HFF-Myc (cell line): ENCODE measurements at regions not wholly inside any gene's neighbourhood (a gene's known extent, or its start where the extent isn't known, plus 50 kb on each side); places are given as distances from the start of the nearest gene placed in this dataset.

Source experiments
- DNase-seq: peaks from one replicate; pipeline ENCODE4 v3.0.0-alpha.2; 2011; ENCODE audit warnings: low read depth; ENCODE audit errors: extremely low read depth
- H3K4me3 ChIP-seq: replicated peaks from 2 replicates; pipeline ENCODE4 v1.5.1; 2011; ENCODE audit warnings: low read depth, mild to moderate bottlenecking, control low read depth, low read length
- CTCF ChIP-seq: IDR thresholded peaks from 2 replicates; pipeline ENCODE4 v1.5.1; 2012; ENCODE audit warnings: mild to moderate bottlenecking, low read depth, low read length, control low read depth; ENCODE audit errors: missing control alignments

GRCh38 chr12:116368196-116369194 is 91.0 kb upstream of the MED13L start:
- TF ChIP-seq CTCF: no peak
- no peak for DNase-seq

GRCh38 chr12:116370004-116370404 is 92.5 kb upstream of the MED13L start:
- no peak for DNase-seq
- TF ChIP-seq CTCF: no peak
- H3K4me3 ChIP-seq: no peak overlapping the region

More at GRCh38 chr12:116368196-116369194, 91.0 kb upstream of the MED13L start:
- no peak overlapping the region for H3K4me3 ChIP-seq

DNA sequence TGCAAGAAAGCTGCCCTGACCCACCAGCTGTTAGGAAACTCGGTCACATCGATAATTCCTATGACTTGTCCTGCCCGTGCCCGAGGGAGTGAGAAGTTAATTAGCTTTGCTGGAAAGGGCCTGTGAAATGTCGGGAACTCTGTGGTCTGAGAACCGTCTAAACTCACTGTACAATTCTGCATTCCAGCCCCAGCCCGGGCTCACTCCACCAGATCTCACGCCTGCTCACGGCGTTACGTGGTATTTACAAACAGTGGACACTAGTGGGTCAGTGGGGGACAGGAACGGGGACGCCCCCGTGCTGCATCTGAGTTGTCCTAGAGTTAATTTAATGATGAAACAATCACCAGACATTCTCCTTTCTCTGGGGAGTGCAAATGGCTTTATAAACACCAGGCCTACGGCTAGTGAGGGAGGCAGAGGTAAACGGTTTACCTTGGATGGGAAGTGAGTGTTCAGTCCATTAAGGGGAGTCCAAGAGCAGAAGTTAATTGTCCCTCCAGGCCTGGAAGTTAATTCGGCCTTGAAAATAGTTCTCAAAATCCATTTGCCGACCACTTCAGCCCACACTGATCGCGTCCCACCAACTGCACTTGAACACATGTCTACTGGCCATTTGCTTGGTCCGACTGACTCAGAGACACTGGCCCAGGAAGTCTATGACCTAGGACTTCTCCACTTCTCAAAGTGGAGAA is 93.5 kb upstream of the MED13L start:
- no peak overlapping the region for H3K4me3 ChIP-seq
- TF ChIP-seq CTCF: no peak
- DNase-seq: no peak

GRCh38 chr12:116372815-116373214 is 95.3 kb upstream of the MED13L start:
- H3K4me3 ChIP-seq: no peak overlapping the region
- DNase-seq: no peak
- no peak for TF ChIP-seq CTCF

- H3K4me3 ChIP-seq: no peak overlapping the region
- no peak for DNase-seq
- no peak for TF ChIP-seq CTCF
These were observed 96.2 kb upstream of the MED13L start for GRCh38 chr12:116373572-116374206.

GRCh38 chr12:116374207-116374606 is 96.7 kb upstream of the MED13L start:
- H3K4me3 ChIP-seq: no peak overlapping the region
- DNase-seq: no peak
- TF ChIP-seq CTCF: no peak
